SH-SY5Y (cell line): ENCODE measurements at regions not wholly inside any gene's neighbourhood (a gene's known extent, or its start where the extent isn't known, plus 50 kb on each side); places are given as distances from the start of the nearest gene placed in this dataset.

Source experiments
- GATA2 ChIP-seq: IDR thresholded peaks from 2 replicates; pipeline ENCODE4 v1.6.1; 2011; ENCODE audit warnings: mild to moderate bottlenecking, low read depth, low read length
- GATA3 ChIP-seq: IDR thresholded peaks from 2 replicates; pipeline ENCODE4 v1.6.1; 2011; ENCODE audit warnings: low read depth, mild to moderate bottlenecking, low read length, moderate library complexity

- no peak for TF ChIP-seq GATA3
- no peak for TF ChIP-seq GATA2
Measured at GRCh38 chr3:4197670-4198069, 105.5 kb upstream of the SETMAR start.

GRCh38 chr3:4198491-4198890 lies 104.7 kb upstream of the SETMAR start:
- no peak for TF ChIP-seq GATA3
- TF ChIP-seq GATA2, result no peak

- TF ChIP-seq GATA2 (no peak), GATA3 (no peak)
Measured at GRCh38 chr3:4207672-4208071, 95.5 kb upstream of the SETMAR start.

GRCh38 chr3:4208556-4208955 lies 94.6 kb upstream of the SETMAR start:
- TF ChIP-seq GATA2, result no peak
- TF ChIP-seq GATA3, result no peak

- TF ChIP-seq GATA2, result no peak
- TF ChIP-seq GATA3, result no peak
Measured at GRCh38 chr3:4211610-4212009, 91.6 kb upstream of the SETMAR start.

- TF ChIP-seq GATA3 (no peak), GATA2 (no peak)
Measured at GRCh38 chr3:4218456-4219226, 84.5 kb upstream of the SETMAR start.

GRCh38 chr3:4219227-4219568 lies 84.0 kb upstream of the SETMAR start:
- TF ChIP-seq GATA2 (no peak), GATA3 (no peak)

GRCh38 chr3:4220065-4220464 lies 83.1 kb upstream of the SETMAR start:
- TF ChIP-seq GATA3, result no peak
- no peak for TF ChIP-seq GATA2

- TF ChIP-seq GATA2 (no peak), GATA3 (no peak)
Measured at GRCh38 chr3:4222574-4223175, 80.5 kb upstream of the SETMAR start.

GRCh38 chr3:4223777-4224176 lies 79.4 kb upstream of the SETMAR start:
- TF ChIP-seq GATA2 (no peak), GATA3 (no peak)

GRCh38 chr3:4224331-4224730 lies 78.8 kb upstream of the SETMAR start:
- TF ChIP-seq GATA3 (no peak), GATA2 (no peak)

GRCh38 chr3:4225005-4225471 lies 78.1 kb upstream of the SETMAR start:
- TF ChIP-seq GATA3, result no peak
- TF ChIP-seq GATA2, result no peak

- no peak for TF ChIP-seq GATA2
- no peak for TF ChIP-seq GATA3
Measured at GRCh38 chr3:4228295-4228694, 74.9 kb upstream of the SETMAR start.

- no peak for TF ChIP-seq GATA3
- TF ChIP-seq GATA2, result no peak
Measured at GRCh38 chr3:4231041-4231440, 72.1 kb upstream of the SETMAR start.

GRCh38 chr3:4232798-4233197 lies 70.4 kb upstream of the SETMAR start:
- no peak for TF ChIP-seq GATA2
- TF ChIP-seq GATA3, result no peak

GRCh38 chr3:4233488-4233887 lies 69.7 kb upstream of the SETMAR start:
- TF ChIP-seq GATA3, result no peak
- TF ChIP-seq GATA2, result no peak
